LNCaP clone FGC (cell line): ENCODE measurements at regions not wholly inside any gene's neighbourhood (a gene's known extent, or its start where the extent isn't known, plus 50 kb on each side); places are given as distances from the start of the nearest gene placed in this dataset.

ENCODE experiments used
- DNase-seq: peaks from one replicate; pipeline ENCODE4 v3.0.0-alpha.2; 2011; ENCODE audit warnings: low read depth
- H3K4me3 ChIP-seq: 2 replicates; pipeline ENCODE4 v1.5.1; 2011; ENCODE audit warnings: mild to moderate bottlenecking, low read depth, low read length, control low read depth
- CTCF ChIP-seq: IDR thresholded peaks from 2 replicates; pipeline ENCODE4 v1.5.1; 2012; ENCODE audit warnings: mild to moderate bottlenecking; ENCODE audit not compliant: control insufficient read depth, insufficient read depth; ENCODE audit errors: extremely low read depth

GRCh38 chr6:21396313-21396712 lies 197.2 kb upstream of the SOX4 start:
- H3K4me3 ChIP-seq: no peak overlapping the region
- no peak for TF ChIP-seq CTCF
- DNase-seq: no peak

DNA sequence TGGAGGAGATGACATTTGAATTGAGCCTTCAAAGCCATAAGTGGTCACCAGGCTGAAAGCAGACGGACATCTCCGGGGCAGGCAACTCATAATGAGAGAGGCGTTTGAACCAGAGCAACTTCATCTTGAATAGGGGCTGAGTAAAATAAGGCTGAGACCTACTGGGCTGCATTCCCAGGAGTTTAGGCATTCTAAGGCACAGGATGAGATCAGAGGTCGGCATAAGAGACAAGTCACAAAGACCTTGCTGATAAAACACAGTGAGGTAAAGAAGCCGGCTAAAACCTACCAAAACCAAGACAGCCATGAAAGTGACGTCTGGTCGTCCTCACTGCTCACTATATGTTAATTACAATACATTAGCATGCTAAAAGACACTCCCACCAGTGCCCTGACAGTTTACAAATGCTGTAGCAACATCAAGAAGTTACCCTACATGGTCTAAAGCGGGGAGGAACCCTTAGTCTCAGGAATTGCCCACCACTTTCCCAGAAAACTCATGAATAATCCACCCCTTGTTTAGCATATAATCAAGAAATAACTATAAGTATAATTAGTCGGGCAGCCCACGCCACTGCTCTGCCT lies 194.7 kb upstream of the SOX4 start:
- TF ChIP-seq CTCF: no peak
- no peak overlapping the region for H3K4me3 ChIP-seq
- DNase-seq: no peak

DNA sequence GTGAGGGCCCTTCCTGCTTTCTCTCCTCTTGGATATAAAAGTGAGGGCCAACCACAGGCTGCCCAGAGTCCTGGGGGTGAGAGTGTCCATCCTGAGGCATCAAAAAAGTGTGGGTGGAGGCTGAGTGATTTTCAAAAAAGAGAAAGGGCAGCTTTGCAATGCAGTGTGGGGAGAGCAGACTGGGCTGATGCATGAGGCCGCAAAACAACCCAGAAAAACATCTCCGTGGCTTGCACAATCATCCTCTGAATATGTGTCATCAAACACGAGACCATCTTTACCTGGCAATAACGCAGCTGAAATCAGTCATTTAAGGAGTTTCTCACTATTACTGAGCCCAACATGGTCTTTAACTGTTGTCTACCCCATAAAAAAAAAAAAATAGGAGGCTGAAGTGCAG lies 191.2 kb upstream of the SOX4 start:
- TF ChIP-seq CTCF: no peak
- DNase-seq: no peak
- no peak overlapping the region for H3K4me3 ChIP-seq

DNA sequence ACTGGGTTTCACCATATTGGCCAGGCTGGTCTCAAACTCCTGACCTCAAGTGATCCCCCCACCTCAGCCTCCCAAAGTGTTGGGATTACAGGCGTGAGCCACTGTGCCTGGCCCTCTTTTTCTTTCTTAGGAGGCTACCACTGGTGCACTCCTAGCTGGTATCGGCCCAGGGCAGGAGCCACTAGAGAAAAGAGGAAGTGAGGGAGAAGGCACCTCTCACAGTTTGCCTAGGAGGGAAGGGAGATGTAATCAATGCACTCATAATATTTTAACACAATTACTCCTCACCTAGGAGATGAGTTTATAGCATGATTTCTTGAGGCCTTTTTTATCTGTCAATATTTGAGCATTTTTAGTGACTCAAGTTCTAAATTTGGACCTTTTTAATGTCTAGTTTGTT lies 189.0 kb upstream of the SOX4 start:
- DNase-seq: no peak
- H3K4me3 ChIP-seq: no peak overlapping the region
- no peak for TF ChIP-seq CTCF

- TF ChIP-seq CTCF: no peak
- no peak overlapping the region for H3K4me3 ChIP-seq
- no peak for DNase-seq
Observed at GRCh38 chr6:21406316-21406715, 187.2 kb upstream of the SOX4 start.

- no peak for TF ChIP-seq CTCF
- DNase-seq: no peak
- no peak overlapping the region for H3K4me3 ChIP-seq
Observed at GRCh38 chr6:21409231-21409630, 184.3 kb upstream of the SOX4 start.

GRCh38 chr6:21413428-21413827 lies 180.1 kb upstream of the SOX4 start:
- no peak overlapping the region for H3K4me3 ChIP-seq
- no peak for TF ChIP-seq CTCF
- DNase-seq: no peak
